H1 (cell line): ENCODE measurements at regions not wholly inside any gene's neighbourhood (a gene's known extent, or its start where the extent isn't known, plus 50 kb on each side); places are given as distances from the start of the nearest gene placed in this dataset.

Source experiments
- CTCF ChIA-PET: fragments of 300-600 bp; sonication (Branson Sonifier 250); formaldehyde crosslinking; loops from one replicate; lab custom pipeline; 2021; ENCODE audit not compliant: partially characterized antibody; lab: Charles Lee
- POLR2A ChIA-PET: fragments of 300-600 bp; sonication (Branson Sonifier 250); formaldehyde crosslinking; loops from one replicate; lab custom pipeline; 2021; ENCODE audit warnings: inconsistent platforms; ENCODE audit not compliant: partially characterized antibody; lab: Charles Lee
- DNase-seq, 2 experiments: peaks; one replicate each; pipeline versions ENCODE4 v3.0.0 to v3.0.0-alpha.2; 2010 to 2022; ENCODE audit warnings: low spot score in 2 of 2, low read depth in 1 of 2, mixed read lengths in 1 of 2
- FAIRE-seq: peaks from 2 replicates; lab custom pipeline; 2011; peaks lifted over from hg19 to GRCh38; lab: Jason Lieb, UNC
- H2AFZ ChIP-seq: 2 replicates; pipeline ENCODE4 v1.8.1; 2012; ENCODE audit warnings: low read length, inconsistent platforms
- H2AK5ac ChIP-seq: 2 replicates; pipeline ENCODE4 v1.6.1; 2013; ENCODE audit warnings: low read depth, low read length
- H2BK120ac ChIP-seq: replicated peaks from 2 replicates; pipeline ENCODE3; 2013; ENCODE audit warnings: low read depth, low read length, inconsistent platforms
- H2BK12ac ChIP-seq: 2 replicates; pipeline ENCODE4 v1.6.1; 2013; ENCODE audit warnings: low read depth, low read length
- H2BK15ac ChIP-seq: 2 replicates; pipeline ENCODE4 v1.6.1; 2013; ENCODE audit warnings: low read length
- H2BK20ac ChIP-seq: 2 replicates; pipeline ENCODE4 v1.6.1; 2013; ENCODE audit warnings: low read length
- H2BK5ac ChIP-seq: 2 replicates; pipeline ENCODE4 v1.6.1; 2013; ENCODE audit warnings: low read depth, low read length
- H3K14ac ChIP-seq: 2 replicates; pipeline ENCODE4 v1.6.1; 2013; ENCODE audit warnings: inconsistent platforms; ENCODE audit not compliant: insufficient read length
- H3K18ac ChIP-seq: 2 replicates; pipeline ENCODE4 v1.6.1; 2013; ENCODE audit warnings: low read length; ENCODE audit errors: extremely low read depth
- H3K23ac ChIP-seq: 2 replicates; pipeline ENCODE4 v1.6.1; 2013; ENCODE audit warnings: inconsistent platforms; ENCODE audit not compliant: insufficient read length
- H3K23me2 ChIP-seq: 2 replicates; pipeline ENCODE4 v1.6.1; 2013; ENCODE audit warnings: low read depth, low read length
- H3K27ac ChIP-seq: 2 replicates; pipeline ENCODE4 v1.6.1; 2011; ENCODE audit warnings: low read depth, low read length, inconsistent platforms
- H3K27me3 ChIP-seq, 4 experiments: replicated peaks in 1 of 4; 1 replicate in 1 of 4; 2 replicates in 3 of 4; pipeline versions ENCODE4 v1.6.1 to v1.8.1; 2011 to 2013; ENCODE audit warnings: low read length in 3 of 4, mild to moderate bottlenecking in 3 of 4, inconsistent platforms in 2 of 4, mixed read lengths in 2 of 4, moderate library complexity in 1 of 4; ENCODE audit not compliant: control insufficient read depth in 3 of 4, insufficient read depth in 3 of 4; ENCODE audit errors: extremely low read depth in 1 of 4
- H3K36me3 ChIP-seq, 4 experiments: 2 replicates each; pipeline versions ENCODE4 v1.6.1 to v1.8.1; 2011 to 2013; ENCODE audit warnings: mild to moderate bottlenecking in 4 of 4, low read length in 3 of 4, moderate library complexity in 2 of 4, control low read depth in 1 of 4, inconsistent platforms in 1 of 4; ENCODE audit not compliant: insufficient read depth in 4 of 4, control insufficient read depth in 2 of 4
- H3K4ac ChIP-seq: replicated peaks from 2 replicates; pipeline ENCODE3; 2013; ENCODE audit warnings: low read length, low read depth, mixed read lengths, inconsistent platforms; ENCODE audit not compliant: insufficient read length
- H3K4me1 ChIP-seq, 4 experiments: replicated peaks in 1 of 4; 1 replicate in 1 of 4; 2 replicates in 3 of 4; pipeline versions ENCODE4 v1.6.1 to v1.8.1; 2011 to 2013; ENCODE audit warnings: low read length in 3 of 4, inconsistent platforms in 2 of 4, mixed read lengths in 1 of 4; ENCODE audit not compliant: insufficient read depth in 4 of 4, control insufficient read depth in 3 of 4
- H3K4me2 ChIP-seq, 2 experiments: 2 replicates each; pipeline versions ENCODE4 v1.6.1 to v1.8.1; 2011 to 2013; ENCODE audit warnings: low read depth in 2 of 2, low read length in 2 of 2, control low read depth in 1 of 2, inconsistent platforms in 1 of 2, mild to moderate bottlenecking in 1 of 2; ENCODE audit not compliant: insufficient read depth in 1 of 2
- H3K4me3 ChIP-seq, 4 experiments: fragments of 200-600, 300-600 bp in 1 of 4; sonication (generic), shearing (Covaris generic), sonication (Bioruptor Twin) in 1 of 4; 2 replicates each; pipeline versions ENCODE4 v1.5.1 to v1.8.1; 2011 to 2016; ENCODE audit warnings: low read length in 4 of 4, low read depth in 3 of 4, control low read depth in 2 of 4, inconsistent platforms in 2 of 4, mild to moderate bottlenecking in 2 of 4, mixed read lengths in 1 of 4, moderate library complexity in 1 of 4; ENCODE audit not compliant: insufficient read depth in 2 of 4; ENCODE audit errors: extremely low read depth in 1 of 4
- H3K56ac ChIP-seq: replicated peaks from 2 replicates; pipeline ENCODE3; 2013; ENCODE audit warnings: low read depth, mild to moderate bottlenecking, mixed read lengths, low read length, inconsistent platforms; ENCODE audit not compliant: insufficient read length
- H3K79me1 ChIP-seq: 2 replicates; pipeline ENCODE4 v1.6.1; 2013; ENCODE audit warnings: low read depth, low read length, control low read depth
- H3K79me2 ChIP-seq, 2 experiments: 2 replicates each; pipeline versions ENCODE4 v1.6.1 to v1.8.1; 2012 to 2013; ENCODE audit warnings: low read length in 2 of 2, mild to moderate bottlenecking in 2 of 2, inconsistent platforms in 1 of 2; ENCODE audit not compliant: insufficient read depth in 2 of 2, control insufficient read depth in 1 of 2
- H3K9ac ChIP-seq, 4 experiments: replicated peaks in 1 of 4; 1 replicate in 1 of 4; 2 replicates in 3 of 4; pipeline versions ENCODE4 v1.6.1 to v1.8.1; 2011 to 2013; ENCODE audit warnings: low read depth in 3 of 4, low read length in 3 of 4, control low read depth in 2 of 4, mild to moderate bottlenecking in 2 of 4, moderate library complexity in 2 of 4, inconsistent platforms in 1 of 4; ENCODE audit errors: extremely low read depth in 1 of 4
- H3K9me3 ChIP-seq, 2 experiments: 2 replicates each; pipeline versions ENCODE4 v1.6.1 to v1.8.1; 2012 to 2013; ENCODE audit warnings: mild to moderate bottlenecking in 2 of 2, moderate library complexity in 2 of 2, control low read depth in 1 of 2, inconsistent platforms in 1 of 2, low read depth in 1 of 2, low read length in 1 of 2, mixed read lengths in 1 of 2; ENCODE audit not compliant: insufficient read depth in 2 of 2
- H4K20me1 ChIP-seq, 2 experiments: replicated peaks in 1 of 2; 2 replicates each; pipeline versions ENCODE3 to v1.8.1; 2011 to 2013; ENCODE audit warnings: inconsistent platforms in 2 of 2, low read length in 2 of 2, mild to moderate bottlenecking in 1 of 2; ENCODE audit not compliant: insufficient read depth in 2 of 2, control insufficient read depth in 1 of 2
- H4K5ac ChIP-seq: 2 replicates; pipeline ENCODE4 v1.6.1; 2013; ENCODE audit warnings: low read length, low read depth, mixed read lengths, inconsistent platforms; ENCODE audit not compliant: insufficient read length
- H4K8ac ChIP-seq: 2 replicates; pipeline ENCODE4 v1.8.0; 2013; ENCODE audit warnings: mild to moderate bottlenecking, moderate library complexity, low read length, inconsistent platforms; ENCODE audit not compliant: insufficient read depth; ENCODE audit errors: extremely low read depth
- H4K91ac ChIP-seq: replicated peaks from 2 replicates; pipeline ENCODE3; 2013; ENCODE audit warnings: low read length, mixed read lengths, inconsistent platforms; ENCODE audit not compliant: insufficient read length
- ATF2 ChIP-seq: IDR thresholded peaks from 2 replicates; pipeline ENCODE4 v1.6.1; 2012; ENCODE audit warnings: low read length, inconsistent platforms
- EGR1 ChIP-seq: IDR thresholded peaks from 2 replicates; pipeline ENCODE4 v1.6.1; 2011; ENCODE audit warnings: low read depth, low read length, borderline replicate concordance
- POLR2AphosphoS5 ChIP-seq: IDR thresholded peaks from 2 replicates; pipeline ENCODE4 v1.6.1; 2011; ENCODE audit warnings: low read depth, low read length
- RFX5 ChIP-seq: IDR thresholded peaks from 2 replicates; pipeline ENCODE4 v1.6.1; 2011; ENCODE audit warnings: low read depth, low read length, improper control_type of control experiment, borderline replicate concordance
- WGBS, 2 experiments: shearing (Covaris generic) in 1 of 2; methylation state at CpG; one replicate each; pipeline versions ENCODE4 v1.1.6 to v1.1.7; 2013 to 2015; ENCODE audit warnings: low lambda C conversion rate in 2 of 2, mixed read lengths in 2 of 2, inconsistent platforms in 1 of 2, low coverage in 1 of 2, missing lambda C conversion rate in 1 of 2; ENCODE audit not compliant: insufficient replicate concordance in 2 of 2, insufficient coverage in 1 of 2, insufficient read length in 1 of 2; ENCODE audit errors: extremely low coverage in 1 of 2, missing lambda C conversion rate in 1 of 2; 5-methylcytosine and 5-hydroxymethylcytosine counted together

- no peaks in the 10 kb centered on the region for H3K23me2 ChIP-seq
- 96% methylated on average over 2 of the region's 2 CpGs; no CpG with 5 or more reads in 1 of the 2 experiments for WGBS, 2 experiments
- H3K27ac ChIP-seq, result no peak overlapping the region
- H3K23ac ChIP-seq, result no peak overlapping the region
- H3K36me3 ChIP-seq, result no peaks in the 10 kb centered on the region
- no peaks in the 10 kb centered on the region for H3K79me1 ChIP-seq
- FAIRE-seq, result no peak
- H3K4me2 ChIP-seq, result no peak overlapping the region
- no peaks in the 10 kb centered on the region for H3K79me2 ChIP-seq
- no peak overlapping the region for H2BK120ac ChIP-seq
- H3K27me3 ChIP-seq, result no peaks in the 10 kb centered on the region
- TF ChIP-seq POLR2AphosphoS5 (no peak), EGR1 (no peak), ATF2 (no peak), RFX5 (no peak)
- TF ChIP-seq, all 59 proteins: peak for 0
- Histone ChIP-seq H2BK5ac (no peak overlapping the region), H3K9ac (no peak overlapping the region), H3K14ac (no peak overlapping the region), H4K91ac (no peak overlapping the region), H2AFZ (no peak overlapping the region), H3K4me3 (no peak overlapping the region), H3K18ac (no peak overlapping the region), H2BK20ac (no peak overlapping the region), H3K4me1 (peaks cover 0 to 14% (median 3%) of the 10 kb centered on the region in 4 experiments; a peak in 3 of 7 replicates), H3K56ac (no peak overlapping the region), H4K8ac (no peak overlapping the region), H2AK5ac (no peak overlapping the region), H2BK12ac (no peak overlapping the region; the same call in 1 of the 2 replicates), H2BK15ac (peak overlapping the region; percentile 82; the same call in 1 of the 2 replicates), H4K20me1 (no peaks in the 10 kb centered on the region), H3K4ac (no peak overlapping the region), H4K5ac (no peak overlapping the region), H3K9me3 (no peaks in the 10 kb centered on the region)
- no peak for DNase-seq
- ChIA-PET CTCF (interaction anchor here (0.5 to 1.6 kb wide), 3 partner anchors 11 to 65 kb away, joined by 3 read pairs; no protein-coding TSS in a partner anchor), POLR2A (interaction anchor here (1.5 kb wide), 1 partner anchor 184 kb away, joined by 3 read pairs; no protein-coding TSS in a partner anchor)
Measured at GRCh38 chr5:142511358-142511757, 174.5 kb downstream of the FGF1 start.
